Endometrial microvascular endothelial cells (primary cell): ENCODE measurements at regions not wholly inside any gene's neighbourhood (a gene's known extent, or its start where the extent isn't known, plus 50 kb on each side); places are given as distances from the start of the nearest gene placed in this dataset.

ENCODE experiments used
- in situ Hi-C: cut with HindIII; loops from 2 replicates; pipeline ENCODE4 v1.10.0; 2017; ENCODE audit warnings: low sequenced_read_pairs, low pct_unique_long_range_greater_than_20kb; ENCODE audit errors: inconsistent ontology term

- in situ Hi-C loops = no loop called here
These were observed 186.8 kb upstream of the CTAGE1 start for GRCh38 chr18:22604390-22604985.

- in situ Hi-C loops = no loop called here
These were observed 187.3 kb upstream of the CTAGE1 start for GRCh38 chr18:22604986-22605421.

- in situ Hi-C loops = no loop called here
These were observed 188.0 kb upstream of the CTAGE1 start for GRCh38 chr18:22605736-22606135.

- in situ Hi-C loops = no loop called here
These were observed 189.0 kb upstream of the CTAGE1 start for GRCh38 chr18:22606563-22607283.

DNA sequence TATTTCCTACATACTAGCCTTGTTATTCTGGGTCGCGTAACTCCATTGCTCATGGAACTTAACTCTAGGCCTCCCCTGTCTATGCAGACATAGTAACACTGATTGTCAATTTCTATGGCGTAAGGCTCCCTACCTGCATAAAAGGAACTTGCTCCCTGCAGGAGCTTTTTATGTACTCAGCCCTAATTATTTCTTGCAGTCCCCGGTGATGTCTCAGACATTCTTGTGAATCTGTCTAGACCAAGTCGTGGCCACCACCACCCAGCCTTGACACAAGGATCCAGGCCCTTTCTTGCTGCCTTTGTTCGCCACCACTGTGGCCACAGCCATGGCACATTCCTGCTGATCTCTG, 189.5 kb upstream of the CTAGE1 start:
- in situ Hi-C loops = no loop called here

GRCh38 chr18:22608847-22609246, 191.1 kb upstream of the CTAGE1 start:
- in situ Hi-C loops = no loop called here

DNA sequence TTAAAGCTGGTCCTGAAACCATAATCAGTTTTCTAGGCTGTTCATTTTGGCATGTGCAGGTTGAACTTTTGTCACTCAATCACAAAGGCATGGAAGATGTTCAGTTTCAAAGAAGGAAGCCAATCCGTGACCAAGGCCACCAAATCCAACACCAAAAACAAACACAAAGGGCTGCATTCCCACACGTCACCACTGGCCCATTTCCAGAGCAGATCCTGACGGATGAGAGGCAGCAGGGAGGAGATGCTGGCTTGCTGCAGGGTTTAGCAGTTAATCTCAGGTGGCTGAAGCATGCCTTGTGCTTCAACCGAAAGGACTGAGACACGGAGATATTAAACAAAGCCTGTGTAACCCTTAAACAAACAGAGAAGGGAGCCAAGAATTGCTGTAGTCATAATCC, 191.9 kb upstream of the CTAGE1 start:
- in situ Hi-C loops = no loop called here

GRCh38 chr18:22613058-22613690, 195.5 kb upstream of the CTAGE1 start:
- in situ Hi-C loops = no loop called here

DNA sequence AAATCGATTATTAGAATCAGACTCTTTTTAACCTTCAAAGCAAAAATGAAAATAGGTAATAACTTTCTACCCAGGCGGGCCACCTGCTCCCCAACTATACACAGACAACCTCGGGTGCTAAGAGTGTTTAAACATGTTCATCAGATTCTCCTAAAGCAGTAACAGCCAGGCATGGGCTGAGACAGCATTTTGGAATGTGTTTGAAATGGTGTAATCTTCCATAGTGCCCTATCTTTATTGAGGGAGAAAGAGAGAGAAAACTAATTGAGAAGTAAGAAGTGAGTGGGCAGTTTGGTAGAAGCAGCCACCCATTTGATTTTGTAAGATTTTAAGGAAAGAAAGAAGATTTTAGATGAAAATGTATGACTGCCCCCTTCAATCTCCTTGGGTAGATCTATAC, 196.1 kb upstream of the CTAGE1 start:
- in situ Hi-C loops = no loop called here

- in situ Hi-C loops = no loop called here
These were observed 205.8 kb upstream of the CTAGE1 start for GRCh38 chr18:22623513-22623912.

DNA sequence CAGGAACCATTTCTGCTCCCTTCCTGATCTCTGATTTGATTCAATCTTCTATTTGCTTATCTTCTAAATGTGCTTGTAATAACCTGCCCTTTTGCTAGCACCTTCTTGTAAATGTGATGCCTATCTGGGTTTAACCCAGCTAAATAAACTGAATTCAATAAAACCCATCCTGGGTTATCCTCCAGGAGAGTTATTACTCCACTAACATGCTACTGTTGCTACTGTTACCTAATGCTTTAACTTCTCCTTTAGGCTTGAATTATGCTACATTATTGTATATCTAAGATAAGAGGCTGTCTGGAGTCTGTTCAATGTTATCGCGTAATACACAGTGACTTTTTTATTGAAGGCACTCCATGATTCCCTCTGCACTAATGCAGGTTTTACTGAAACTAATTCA, 206.5 kb upstream of the CTAGE1 start:
- in situ Hi-C loops = no loop called here

GRCh38 chr18:22625406-22625805, 207.7 kb upstream of the CTAGE1 start:
- in situ Hi-C loops = no loop called here

GRCh38 chr18:22626771-22627170, 209.1 kb upstream of the CTAGE1 start:
- in situ Hi-C loops = no loop called here

- in situ Hi-C loops = no loop called here
These were observed 209.8 kb upstream of the CTAGE1 start for GRCh38 chr18:22627506-22627905.

DNA sequence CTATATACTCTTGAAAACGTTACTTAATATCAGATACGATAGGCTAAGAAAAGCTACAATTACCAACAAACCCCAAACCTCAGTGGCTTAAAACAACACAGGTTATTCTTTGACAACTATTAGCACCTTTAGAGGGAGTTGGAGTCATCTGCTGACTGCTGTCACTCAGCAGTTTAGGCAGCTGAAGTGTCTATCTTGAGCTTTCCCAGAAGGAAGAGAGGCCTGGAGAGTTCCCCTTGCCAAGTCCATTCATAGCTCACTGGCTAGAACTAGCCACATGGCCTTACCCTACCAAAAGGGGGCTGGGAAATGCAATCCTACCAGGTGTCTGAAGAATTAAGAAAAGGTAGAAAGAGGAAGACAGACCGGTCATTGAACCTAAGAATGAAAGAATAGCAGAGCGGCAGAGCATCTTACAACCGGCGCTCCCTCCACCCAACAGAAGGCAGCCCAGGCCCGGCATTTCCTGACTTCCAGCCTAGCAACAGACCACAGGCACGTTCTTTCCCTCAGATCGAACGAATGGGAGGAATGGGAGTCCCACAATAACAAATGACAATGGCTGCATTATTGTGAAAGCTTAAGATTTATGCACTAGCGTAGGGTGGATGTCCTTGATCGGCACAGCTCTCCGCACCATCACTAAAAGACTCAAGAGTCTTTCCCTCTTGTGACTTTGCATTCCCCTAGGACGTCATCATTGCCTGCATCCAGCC, 211.2 kb upstream of the CTAGE1 start:
- in situ Hi-C loops = no loop called here

DNA sequence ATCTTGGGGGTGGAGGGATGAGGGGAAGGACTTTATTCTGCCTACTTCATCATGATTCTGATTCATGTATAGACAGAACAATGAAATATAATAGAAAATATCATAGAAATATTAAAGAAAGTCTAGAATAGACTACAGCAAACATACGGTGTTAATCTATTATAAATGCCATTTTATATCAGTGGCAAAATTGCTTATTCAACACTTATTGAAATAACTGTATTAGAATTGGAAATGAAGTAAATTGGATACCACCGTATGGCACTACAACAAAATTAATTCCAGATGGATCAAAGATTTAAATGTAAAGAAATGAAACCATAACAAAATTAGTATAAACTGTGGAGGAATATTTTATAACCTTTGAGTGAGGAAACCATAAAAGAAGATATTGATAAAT, 213.3 kb upstream of the CTAGE1 start:
- in situ Hi-C loops = no loop called here

- in situ Hi-C loops = no loop called here
These were observed 214.5 kb upstream of the CTAGE1 start for GRCh38 chr18:22632191-22632590.

DNA sequence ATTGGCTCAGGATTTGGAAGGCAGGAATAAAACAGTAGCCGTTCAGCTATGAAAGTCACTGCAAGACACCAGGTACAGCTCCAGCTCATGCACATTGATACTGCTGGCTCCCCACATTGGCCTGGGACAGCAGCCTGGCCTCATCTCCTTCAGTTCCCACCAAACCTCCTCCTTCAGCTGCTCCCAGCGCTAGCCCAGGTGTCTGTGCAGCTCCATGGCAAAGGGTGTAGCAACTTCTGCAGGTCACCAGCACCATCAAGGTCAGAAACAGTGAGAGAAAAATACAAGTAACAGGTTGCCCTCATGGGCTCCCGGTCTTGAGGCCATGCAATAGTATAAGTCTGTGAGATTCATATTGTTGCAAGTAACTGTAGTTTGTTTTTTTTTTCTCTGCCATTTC, 216.7 kb upstream of the CTAGE1 start:
- in situ Hi-C loops = no loop called here

- in situ Hi-C loops = no loop called here
These were observed 220.1 kb upstream of the CTAGE1 start for GRCh38 chr18:22637787-22638186.

- in situ Hi-C loops = no loop called here
These were observed 221.3 kb upstream of the CTAGE1 start for GRCh38 chr18:22639026-22639463.
